ENCODE measurements at regions not wholly inside any gene's neighbourhood (a gene's known extent, or its start where the extent isn't known, plus 50 kb on each side); places are given as distances from the start of the nearest gene placed in this dataset.
A peak's percentile ranks its signal among the peaks of the same experiment; 100 is the strongest.

- TF ChIP-seq, protein P1, sequence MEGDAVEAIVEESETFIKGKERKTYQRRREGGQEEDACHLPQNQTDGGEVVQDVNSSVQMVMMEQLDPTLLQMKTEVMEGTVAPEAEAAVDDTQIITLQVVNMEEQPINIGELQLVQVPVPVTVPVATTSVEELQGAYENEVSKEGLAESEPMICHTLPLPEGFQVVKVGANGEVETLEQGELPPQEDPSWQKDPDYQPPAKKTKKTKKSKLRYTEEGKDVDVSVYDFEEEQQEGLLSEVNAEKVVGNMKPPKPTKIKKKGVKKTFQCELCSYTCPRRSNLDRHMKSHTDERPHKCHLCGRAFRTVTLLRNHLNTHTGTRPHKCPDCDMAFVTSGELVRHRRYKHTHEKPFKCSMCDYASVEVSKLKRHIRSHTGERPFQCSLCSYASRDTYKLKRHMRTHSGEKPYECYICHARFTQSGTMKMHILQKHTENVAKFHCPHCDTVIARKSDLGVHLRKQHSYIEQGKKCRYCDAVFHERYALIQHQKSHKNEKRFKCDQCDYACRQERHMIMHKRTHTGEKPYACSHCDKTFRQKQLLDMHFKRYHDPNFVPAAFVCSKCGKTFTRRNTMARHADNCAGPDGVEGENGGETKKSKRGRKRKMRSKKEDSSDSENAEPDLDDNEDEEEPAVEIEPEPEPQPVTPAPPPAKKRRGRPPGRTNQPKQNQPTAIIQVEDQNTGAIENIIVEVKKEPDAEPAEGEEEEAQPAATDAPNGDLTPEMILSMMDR (IDR thresholded peaks at IDR 0.05) = no peak
- no peak for TF ChIP-seq POLR2A (IDR thresholded peaks at IDR 0.05)
- Histone ChIP-seq H3K36me3 (no peaks in the 10 kb centered on the region), H3K27me3 (peaks cover 0 to 4% (median 0%) of the 10 kb centered on the region in 9 donors), H3K27ac (peak overlapping the region in 1 of 12 donors; percentile 28), H3K4me1 (peaks cover 0 to 37% (median 0%) of the 10 kb centered on the region in 12 donors), H3K4me3 (no peak overlapping the region), H3K9me3 (no peaks in the 10 kb centered on the region)
- ATAC-seq = no peak
- no peak for DNase-seq
- intact Hi-C loops (cut with DNase I) = no loop called here
- 94 to 96% (median 96%) methylated on average over 4 of the region's 4 CpGs for whole genome bisulfite sequencing, 4 donors
Observed at GRCh38 chr15:70459312-70459711, 304.0 kb downstream of the UACA start.

DNA sequence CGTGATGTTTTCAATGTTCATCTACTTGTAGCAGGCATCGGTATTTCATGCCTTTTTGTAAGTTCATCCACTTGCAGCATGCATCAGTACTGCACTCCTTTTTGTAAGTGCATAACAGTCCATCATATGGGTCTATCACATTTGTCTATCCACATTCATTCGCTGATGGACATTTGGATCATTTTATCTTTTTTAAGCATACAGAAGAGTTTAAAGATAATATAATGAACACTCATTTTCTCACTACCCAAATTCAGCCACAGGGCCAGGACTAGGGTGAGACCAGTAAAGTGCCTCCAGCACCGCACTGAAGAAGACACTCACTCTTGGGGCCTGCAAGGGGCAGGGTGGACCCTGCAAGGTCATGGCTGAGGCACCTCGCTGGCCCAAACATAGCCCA lies 309.6 kb downstream of the UACA start:
- peaks cover 0 to 2% (median 0%) of the 10 kb centered on the region in 9 donors for H3K27me3 ChIP-seq
- intact Hi-C loops (cut with DNase I) = loop anchor here in 1 of 10 donors (5.0 kb wide), 1 partner anchor 721 kb away; no protein-coding TSS in a partner anchor

DNA sequence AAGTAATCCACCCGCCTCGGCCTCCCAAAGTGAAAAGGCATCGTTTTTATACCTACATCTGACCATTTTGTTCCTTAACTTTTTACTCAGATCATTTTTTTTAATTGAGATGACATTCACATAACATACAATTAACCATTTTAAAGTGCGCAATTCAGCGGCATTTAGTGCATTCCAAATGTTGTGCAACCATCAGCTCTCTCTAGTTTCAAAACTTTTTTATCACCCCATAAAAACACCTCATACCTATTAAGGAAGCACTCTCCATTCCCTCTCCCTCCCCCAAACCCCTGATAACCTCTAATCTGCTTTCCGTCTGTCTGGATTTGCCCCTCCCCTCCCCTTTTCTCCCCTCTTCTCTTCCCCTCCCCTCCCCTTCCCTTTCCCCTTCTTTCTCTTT lies 310.1 kb downstream of the UACA start:
- ATAC-seq (no peak), DNase-seq (no peak)
- peaks cover 0 to 2% (median 0%) of the 10 kb centered on the region in 9 donors for H3K27me3 ChIP-seq
- TF ChIP-seq POLR2A (IDR thresholded peaks at IDR 0.05) = no peak
- TF ChIP-seq, protein P1 (IDR thresholded peaks at IDR 0.05) = no peak
- no peak overlapping the region for H3K27ac ChIP-seq
- no peak overlapping the region for H3K4me3 ChIP-seq
- intact Hi-C loops (cut with DNase I) = loop anchor here in 1 of 10 donors (5.0 kb wide), 1 partner anchor 721 kb away; no protein-coding TSS in a partner anchor
- no peaks in the 10 kb centered on the region for H3K9me3 ChIP-seq
- 76 to 85% (median 79%) methylated on average over 6 of the region's 6 CpGs for WGBS, 4 donors
- no peaks in the 10 kb centered on the region for H3K36me3 ChIP-seq
- peaks cover 0 to 5% (median 0%) of the 10 kb centered on the region in 12 donors for H3K4me1 ChIP-seq

More for the DNA sequence above, 309.6 kb downstream of the UACA start:
- Histone ChIP-seq H3K9me3 (no peaks in the 10 kb centered on the region), H3K36me3 (no peaks in the 10 kb centered on the region), H3K4me1 (peaks cover 0 to under 1% (median 0%) of the 10 kb centered on the region in 12 donors), H3K27ac (no peak overlapping the region), H3K4me3 (no peak overlapping the region)
- ATAC-seq = no peak
- DNase-seq = no peak
- WGBS, 4 donors = 86 to 95% (median 88%) methylated on average over 5 of the region's 5 CpGs
- TF ChIP-seq POLR2A (IDR thresholded peaks at IDR 0.05) = no peak
- TF ChIP-seq, protein P1 (IDR thresholded peaks at IDR 0.05) = no peak

DNA sequence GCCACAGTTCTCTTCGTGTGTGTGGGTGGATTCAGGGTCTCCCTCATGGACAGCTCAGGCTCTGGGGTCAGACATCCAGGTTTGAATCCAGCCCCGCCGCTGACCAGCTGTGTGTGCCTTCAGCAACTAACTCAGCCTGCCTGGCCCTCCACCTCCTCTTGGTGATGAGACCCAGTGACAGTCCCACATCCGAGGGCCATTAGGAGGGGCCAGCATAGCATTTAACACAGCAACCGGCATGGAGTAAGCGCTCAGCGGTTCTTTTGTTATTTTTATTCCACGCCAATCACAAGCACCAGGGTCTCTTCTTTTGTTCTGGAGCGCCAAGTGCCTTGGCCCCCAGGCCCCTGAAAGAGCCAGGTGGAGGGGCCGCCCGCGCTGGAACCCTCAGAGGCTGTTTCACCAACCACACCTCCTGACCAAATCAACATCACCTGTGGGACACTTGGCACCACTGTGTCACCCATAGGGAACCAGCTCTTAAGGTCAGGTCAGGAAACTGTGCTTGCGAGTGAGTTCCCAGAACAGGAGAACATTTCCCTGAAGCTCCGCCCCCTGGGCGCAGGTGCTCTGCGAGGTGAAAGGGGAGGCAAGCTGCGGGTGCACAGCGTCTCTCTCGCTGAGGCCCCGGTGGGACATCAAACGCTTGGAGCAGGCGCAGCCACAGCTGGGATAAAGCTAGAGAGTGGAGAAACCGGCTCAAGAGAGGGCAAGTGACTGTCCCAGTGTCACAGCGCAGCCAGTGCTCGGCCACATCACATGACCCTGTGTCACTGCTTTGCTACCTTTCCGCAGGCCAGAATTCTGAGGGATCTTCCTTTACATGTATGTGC lies 311.3 kb downstream of the UACA start:
- DNase-seq = no peak
- WGBS, 4 donors = 75 to 78% (median 78%) methylated on average over 22 to 26 of the region's 26 CpGs

More for the DNA sequence above, 311.3 kb downstream of the UACA start:
- intact Hi-C loops (cut with DNase I) = loop anchor here in 1 of 10 donors (5.0 kb wide), 1 partner anchor 720 kb away; no protein-coding TSS in a partner anchor
- no peak for TF ChIP-seq POLR2A (IDR thresholded peaks at IDR 0.05)
- TF ChIP-seq, protein P1 (IDR thresholded peaks at IDR 0.05) = no peak
- Histone ChIP-seq H3K9me3 (no peaks in the 10 kb centered on the region), H3K27me3 (peaks cover 0 to 8% (median 0%) of the 10 kb centered on the region in 9 donors), H3K4me1 (peaks cover 0 to 17% (median 10%) of the 10 kb centered on the region in 12 donors), H3K36me3 (no peaks in the 10 kb centered on the region), H3K27ac (no peak overlapping the region), H3K4me3 (no peak overlapping the region)
- ATAC-seq = no peak

Data from heart left ventricle (tissue), 16 donors.